OCI-M2 (cell line): ENCODE measurements at regions not wholly inside any gene's neighbourhood (a gene's known extent, or its start where the extent isn't known, plus 50 kb on each side); places are given as distances from the start of the nearest gene placed in this dataset.

Source experiments
- DNase-seq: peaks from one replicate; lab custom pipeline; 2025; ENCODE audit not compliant: unreplicated experiment; lab: John Stamatoyannopoulos, UW

DNA sequence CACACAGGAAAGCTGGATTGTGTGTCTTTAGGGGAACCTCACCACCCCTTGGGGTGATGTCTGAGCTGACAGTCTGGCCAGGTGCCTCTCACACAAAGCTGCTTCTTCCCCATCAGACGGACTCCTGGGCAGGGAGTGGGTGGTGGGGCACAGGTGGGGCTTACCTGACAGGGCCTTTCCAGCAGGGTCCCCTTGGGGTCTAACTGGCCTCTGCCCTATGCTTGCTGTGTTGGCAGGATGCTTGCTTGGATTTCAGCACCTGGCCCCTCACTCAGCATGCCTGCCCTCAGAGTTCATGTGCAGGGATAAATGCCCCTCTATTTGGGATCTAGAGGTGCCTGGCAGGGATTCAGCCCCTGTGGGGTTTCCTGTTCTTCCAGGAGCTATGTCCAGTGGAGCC, 496.9 kb upstream of the ZMIZ1 start:
- DNase-seq = no peak

GRCh38 chr10:78572565-78572964, 496.2 kb upstream of the ZMIZ1 start:
- no peak for DNase-seq

GRCh38 chr10:78574547-78574946, 494.2 kb upstream of the ZMIZ1 start:
- DNase-seq = no peak

- no peak for DNase-seq
Measured at GRCh38 chr10:78575400-78575799, 493.4 kb upstream of the ZMIZ1 start.

DNA sequence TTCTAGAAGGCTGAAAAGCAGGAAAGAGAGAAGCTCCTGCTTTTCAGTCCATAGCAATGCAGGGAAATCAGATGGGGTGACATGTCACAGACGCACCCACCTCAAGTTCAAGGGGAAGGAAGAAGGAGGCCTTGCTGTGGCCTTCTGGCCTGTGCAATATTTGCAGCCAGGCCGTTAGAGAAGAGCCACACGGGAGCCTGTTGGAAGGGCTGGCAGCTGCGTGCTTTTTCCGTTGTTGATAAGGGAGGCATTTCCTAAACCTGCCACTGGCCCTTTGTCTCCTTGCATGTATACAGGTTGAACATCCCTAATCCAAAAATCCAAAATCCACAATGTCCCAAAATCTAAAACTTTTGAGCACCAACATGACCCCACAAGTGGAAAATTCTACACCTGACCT, 492.5 kb upstream of the ZMIZ1 start:
- DNase-seq = no peak

DNA sequence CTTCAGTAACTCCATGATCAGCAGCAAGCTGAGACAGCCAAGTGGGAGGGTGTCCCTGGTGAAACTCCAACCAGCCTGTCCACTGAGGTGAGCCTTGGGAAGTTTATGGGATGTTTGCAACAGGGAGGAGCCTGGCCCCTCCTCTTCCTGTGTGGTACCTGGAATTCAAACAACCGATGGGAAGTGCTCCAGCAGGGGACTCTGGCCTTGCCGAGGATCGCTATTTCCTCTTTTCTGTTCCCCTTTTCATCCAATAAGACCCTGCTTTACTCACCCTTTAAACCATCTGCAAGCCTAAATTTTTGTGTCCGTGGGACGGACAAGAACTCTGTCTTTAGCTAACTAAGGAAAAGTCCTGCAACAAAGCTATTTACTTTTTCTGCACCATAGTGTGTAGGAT, 491.1 kb upstream of the ZMIZ1 start:
- DNase-seq = no peak

GRCh38 chr10:78578929-78579328, 489.8 kb upstream of the ZMIZ1 start:
- DNase-seq = no peak

DNA sequence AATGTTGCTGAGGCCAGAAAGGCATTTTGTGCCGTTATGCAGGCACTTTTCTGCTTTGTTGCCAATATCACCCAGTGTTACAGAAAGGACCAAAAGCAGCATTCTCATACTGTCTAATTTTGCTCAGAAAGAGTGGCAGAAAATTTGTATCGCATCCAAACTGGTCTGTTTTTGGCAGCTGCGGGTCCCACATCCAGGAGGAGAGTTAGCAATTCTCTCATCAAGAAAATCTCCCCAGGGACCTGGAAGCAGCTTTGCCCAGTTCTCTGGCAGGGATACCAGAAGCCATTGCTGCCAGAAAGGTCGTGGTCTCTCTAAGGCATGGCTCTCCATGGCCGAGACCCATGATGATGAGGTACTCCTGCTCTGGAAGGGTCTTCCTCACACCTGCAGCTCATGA, 489.2 kb upstream of the ZMIZ1 start:
- no peak for DNase-seq

- DNase-seq = no peak
Measured at GRCh38 chr10:78579995-78580394, 488.8 kb upstream of the ZMIZ1 start.

GRCh38 chr10:78581133-78581694, 487.6 kb upstream of the ZMIZ1 start:
- no peak for DNase-seq

DNA sequence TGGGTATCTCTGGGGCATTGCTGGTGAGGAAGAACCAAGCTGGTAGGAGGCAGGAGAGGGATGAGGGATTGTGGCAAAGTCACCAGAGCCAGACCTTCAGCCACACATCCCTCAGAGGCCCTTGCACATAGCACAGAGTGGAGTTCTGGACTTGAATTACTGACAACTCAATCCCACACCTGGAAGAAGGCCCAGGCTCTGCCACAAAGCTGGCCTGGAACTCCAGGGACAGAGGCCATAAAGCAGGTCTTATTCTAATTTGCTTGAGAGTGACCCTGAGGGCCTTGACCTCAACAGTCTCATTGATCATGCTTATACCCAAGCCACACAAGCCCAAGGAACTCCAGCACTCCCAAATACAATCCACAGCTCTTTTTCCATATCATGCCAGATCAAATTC, 486.2 kb upstream of the ZMIZ1 start:
- no peak for DNase-seq

- no peak for DNase-seq
Measured at GRCh38 chr10:78584266-78584665, 484.5 kb upstream of the ZMIZ1 start.

DNA sequence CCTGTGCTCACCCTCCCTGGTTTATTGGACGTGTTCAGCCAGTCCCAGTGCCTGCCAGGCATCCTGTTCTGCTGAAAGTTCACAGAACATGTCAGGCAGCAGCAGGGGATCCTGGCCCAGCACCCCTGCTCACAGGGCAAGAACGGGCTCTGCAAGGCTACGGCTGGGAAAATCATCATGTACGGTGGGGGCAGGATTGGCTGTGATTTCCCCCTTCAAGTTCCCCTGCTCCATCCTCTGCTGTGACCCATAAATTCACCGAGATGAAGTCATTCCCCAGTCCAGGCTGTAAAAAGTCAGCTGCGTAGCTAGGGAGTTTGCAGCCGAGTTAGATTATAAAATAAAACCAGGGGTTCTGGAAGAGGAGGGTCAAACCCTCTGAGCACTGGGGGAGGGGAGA, 484.1 kb upstream of the ZMIZ1 start:
- DNase-seq = no peak

GRCh38 chr10:78585952-78586351, 482.8 kb upstream of the ZMIZ1 start:
- DNase-seq = no peak

DNA sequence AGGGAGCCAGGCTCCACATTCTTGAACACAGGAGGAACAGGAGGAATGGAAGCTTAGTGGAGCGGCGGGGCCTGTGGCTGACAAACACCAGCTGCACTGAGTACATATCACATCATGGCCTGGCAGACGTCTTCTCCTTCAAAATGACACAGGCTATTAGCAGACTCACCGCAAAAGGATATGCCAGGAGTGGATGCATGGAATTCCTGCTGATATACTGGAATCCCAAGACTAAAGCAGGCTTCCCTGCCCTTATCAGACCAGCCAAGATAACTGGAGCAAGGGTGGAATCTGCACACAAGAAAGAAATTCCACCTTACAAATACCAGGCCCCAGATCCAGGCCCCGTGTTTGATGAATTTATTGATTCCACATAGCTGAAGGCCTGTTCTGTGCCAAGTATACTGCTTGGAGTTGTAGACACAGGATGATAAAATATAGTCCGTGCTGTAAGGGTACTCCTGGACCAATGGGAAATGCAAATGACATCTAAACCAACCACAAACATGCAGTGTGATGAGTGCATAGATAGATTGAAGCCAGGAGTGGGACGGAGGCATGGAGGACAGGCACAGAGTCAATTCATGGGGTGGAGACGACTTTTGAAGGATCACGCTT, 480.5 kb upstream of the ZMIZ1 start:
- no peak for DNase-seq

DNA sequence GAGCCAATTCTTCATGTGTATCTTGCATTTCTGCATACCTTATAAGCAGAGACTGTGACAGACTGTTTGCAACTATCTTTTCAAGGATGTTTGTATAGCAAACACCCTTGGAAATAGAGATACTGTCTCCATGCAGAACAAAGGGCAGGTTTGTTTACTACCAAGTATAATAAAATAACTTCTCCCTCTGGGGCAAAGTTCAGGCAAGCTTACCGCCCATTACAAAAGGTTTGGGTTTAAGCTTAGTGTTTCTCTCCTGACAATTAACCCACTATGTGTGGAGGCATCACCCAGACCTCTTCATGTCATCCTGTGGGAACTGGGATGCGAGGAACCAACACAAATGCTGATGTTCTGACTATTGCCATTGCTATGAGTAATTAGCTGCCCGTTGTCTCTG, 479.1 kb upstream of the ZMIZ1 start:
- DNase-seq = no peak

DNA sequence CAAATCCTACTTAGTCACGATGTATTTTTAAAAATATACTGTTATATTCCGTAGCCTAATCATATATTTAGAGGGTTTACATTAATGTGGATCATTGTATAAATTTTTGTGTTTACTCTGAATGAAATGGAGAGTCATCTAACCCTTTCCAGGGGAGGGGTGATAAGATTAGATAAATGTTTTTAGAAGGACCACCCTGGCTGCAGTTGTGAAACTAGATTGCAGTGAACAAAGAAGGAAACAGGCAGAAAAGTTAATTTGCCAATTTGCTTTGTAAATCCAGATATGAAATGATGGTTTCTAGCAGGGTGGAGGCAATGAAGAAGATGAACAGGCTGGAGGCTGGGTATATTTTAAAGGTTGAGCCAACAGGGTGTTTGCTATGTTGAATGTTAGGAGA, 477.7 kb upstream of the ZMIZ1 start:
- no peak for DNase-seq

- no peak for DNase-seq
Measured at GRCh38 chr10:78594559-78595268, 474.1 kb upstream of the ZMIZ1 start.

DNA sequence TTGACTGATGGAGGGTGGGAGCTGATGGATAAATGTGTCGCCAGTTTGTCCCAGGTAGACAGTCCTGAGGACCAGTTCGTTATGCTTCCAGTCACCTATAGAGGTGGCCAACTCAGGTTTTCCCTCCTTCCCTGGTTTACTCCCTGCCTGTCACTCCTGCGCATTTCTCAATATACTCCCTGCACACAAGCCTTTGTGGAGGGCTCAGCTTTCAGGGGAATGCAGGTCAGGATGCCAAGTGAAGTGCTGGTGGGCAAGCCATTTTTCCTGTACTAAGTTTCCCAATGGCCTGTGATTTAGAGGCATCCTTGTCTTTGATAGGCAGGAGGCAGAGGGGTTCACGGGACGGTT, 473.5 kb upstream of the ZMIZ1 start:
- DNase-seq = no peak

DNA sequence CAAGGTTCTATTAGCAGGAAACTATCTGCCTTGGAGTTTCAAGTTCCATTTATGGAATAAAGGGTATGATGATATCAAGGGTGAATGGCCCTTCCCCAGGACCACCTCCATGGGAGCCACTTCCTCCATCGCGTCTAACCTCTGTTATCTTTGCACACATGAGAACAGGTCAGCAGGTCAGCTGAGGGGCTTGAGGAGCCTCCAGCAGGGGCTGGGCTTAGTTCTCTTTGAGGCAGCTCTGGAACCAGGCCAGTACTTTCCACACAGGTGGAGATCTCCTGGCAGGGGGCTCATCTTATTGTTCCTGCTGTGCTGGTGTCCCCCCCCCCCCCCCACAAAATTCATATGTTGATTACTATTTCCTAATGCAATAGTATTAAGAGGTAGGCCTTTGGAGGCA, 472.2 kb upstream of the ZMIZ1 start:
- DNase-seq = no peak

DNA sequence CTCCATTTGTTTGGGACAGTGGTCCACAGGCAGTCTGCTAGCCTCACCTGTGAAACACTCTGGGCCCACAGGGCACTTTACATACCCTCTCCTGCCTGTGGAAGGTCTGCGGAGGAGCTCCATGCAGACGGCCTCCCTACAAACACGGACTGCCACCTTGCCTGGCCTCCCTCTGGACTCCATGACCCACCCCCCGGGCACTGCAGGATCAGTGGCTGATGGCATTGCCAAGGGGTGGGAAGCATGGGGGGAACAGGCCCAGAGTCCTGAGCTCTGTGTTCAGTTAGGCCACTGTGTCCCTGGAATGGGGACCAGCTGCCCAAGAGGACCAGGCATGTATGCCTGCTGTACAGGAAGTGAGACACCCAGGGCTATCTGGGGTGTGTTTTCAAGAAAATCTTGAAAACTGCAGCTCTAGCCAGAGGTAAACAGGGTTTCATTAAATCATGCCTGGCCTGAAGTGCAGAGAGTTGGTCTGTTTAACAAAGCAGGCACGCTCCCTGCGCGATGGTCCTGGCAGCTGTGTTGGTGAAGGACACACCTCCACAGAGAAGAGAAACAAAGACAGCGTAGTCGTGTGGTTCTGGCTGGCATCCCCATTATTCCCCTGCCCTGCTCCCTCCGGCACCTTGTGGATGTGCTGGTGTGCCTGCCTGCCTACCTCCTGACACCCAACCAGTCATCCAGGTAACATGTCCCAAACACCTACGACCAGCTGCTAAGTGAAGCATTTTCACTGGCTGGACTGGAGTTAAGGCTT, 470.8 kb upstream of the ZMIZ1 start:
- DNase-seq = no peak
